WERI-Rb-1 (cell line): ENCODE measurements at regions not wholly inside any gene's neighbourhood (a gene's known extent, or its start where the extent isn't known, plus 50 kb on each side); places are given as distances from the start of the nearest gene placed in this dataset.

Source experiments
- DNase-seq: peaks from one replicate; pipeline ENCODE4 v3.0.0-alpha.2; 2020
- H3K27ac ChIP-seq: fragments of 250-450 bp; sonication (Bioruptor Pico); 2 replicates; pipeline ENCODE4 v1.5.1; 2020; ENCODE audit warnings: mild to moderate bottlenecking, moderate library complexity
- H3K27me3 ChIP-seq: fragments of 250-450 bp; sonication (Bioruptor Pico); 2 replicates; pipeline ENCODE4 v1.5.1; 2021; ENCODE audit warnings: mild to moderate bottlenecking, low read depth, moderate library complexity; ENCODE audit not compliant: insufficient read depth, severe bottlenecking
- H3K36me3 ChIP-seq: fragments of 250-450 bp; sonication (Bioruptor Pico); 2 replicates; pipeline ENCODE4 v1.5.1; 2020; ENCODE audit warnings: mild to moderate bottlenecking, moderate library complexity
- H3K4me3 ChIP-seq: 2 replicates; pipeline ENCODE4 v1.5.1; 2011; ENCODE audit warnings: low read depth, mild to moderate bottlenecking, control low read depth, low read length
- H3K9me3 ChIP-seq: fragments of 250-450 bp; sonication (Bioruptor Pico); 2 replicates; pipeline ENCODE4 v1.5.1; 2021; ENCODE audit warnings: mild to moderate bottlenecking, moderate library complexity; ENCODE audit not compliant: severe bottlenecking
- TF ChIP-seq, protein P1 (sequence below): IDR thresholded peaks from 2 replicates; pipeline ENCODE4 v1.5.1; 2011; ENCODE audit warnings: low read depth, mild to moderate bottlenecking, control low read depth, inconsistent platforms, low read length

GRCh38 chr13:22082030-22082429, 411.2 kb downstream of the FGF9 start:
- Histone ChIP-seq H3K27ac (no peak overlapping the region), H3K27me3 (peaks cover 94% of the 10 kb centered on the region), H3K9me3 (no peaks in the 10 kb centered on the region), H3K36me3 (no peaks in the 10 kb centered on the region), H3K4me3 (no peak overlapping the region)
- DNase-seq, result no peak
- TF ChIP-seq, protein P1, sequence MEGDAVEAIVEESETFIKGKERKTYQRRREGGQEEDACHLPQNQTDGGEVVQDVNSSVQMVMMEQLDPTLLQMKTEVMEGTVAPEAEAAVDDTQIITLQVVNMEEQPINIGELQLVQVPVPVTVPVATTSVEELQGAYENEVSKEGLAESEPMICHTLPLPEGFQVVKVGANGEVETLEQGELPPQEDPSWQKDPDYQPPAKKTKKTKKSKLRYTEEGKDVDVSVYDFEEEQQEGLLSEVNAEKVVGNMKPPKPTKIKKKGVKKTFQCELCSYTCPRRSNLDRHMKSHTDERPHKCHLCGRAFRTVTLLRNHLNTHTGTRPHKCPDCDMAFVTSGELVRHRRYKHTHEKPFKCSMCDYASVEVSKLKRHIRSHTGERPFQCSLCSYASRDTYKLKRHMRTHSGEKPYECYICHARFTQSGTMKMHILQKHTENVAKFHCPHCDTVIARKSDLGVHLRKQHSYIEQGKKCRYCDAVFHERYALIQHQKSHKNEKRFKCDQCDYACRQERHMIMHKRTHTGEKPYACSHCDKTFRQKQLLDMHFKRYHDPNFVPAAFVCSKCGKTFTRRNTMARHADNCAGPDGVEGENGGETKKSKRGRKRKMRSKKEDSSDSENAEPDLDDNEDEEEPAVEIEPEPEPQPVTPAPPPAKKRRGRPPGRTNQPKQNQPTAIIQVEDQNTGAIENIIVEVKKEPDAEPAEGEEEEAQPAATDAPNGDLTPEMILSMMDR, result no peak

GRCh38 chr13:22082437-22083100, 411.7 kb downstream of the FGF9 start:
- TF ChIP-seq, protein P1, result no peak
- no peaks in the 10 kb centered on the region for H3K36me3 ChIP-seq
- H3K9me3 ChIP-seq, result no peaks in the 10 kb centered on the region
- H3K27ac ChIP-seq, result no peak overlapping the region
- H3K4me3 ChIP-seq, result no peak overlapping the region
- DNase-seq, result no peak
- peaks cover 96% of the 10 kb centered on the region for H3K27me3 ChIP-seq

- no peaks in the 10 kb centered on the region for H3K36me3 ChIP-seq
- H3K4me3 ChIP-seq, result no peak overlapping the region
- no peaks in the 10 kb centered on the region for H3K9me3 ChIP-seq
- no peak overlapping the region for H3K27ac ChIP-seq
- H3K27me3 ChIP-seq, result peaks cover 95% of the 10 kb centered on the region
- TF ChIP-seq, protein P1, result no peak
- DNase-seq, result no peak
Measured at GRCh38 chr13:22085001-22085400, 414.1 kb downstream of the FGF9 start.

GRCh38 chr13:22086597-22087330, 415.9 kb downstream of the FGF9 start:
- H3K36me3 ChIP-seq, result no peaks in the 10 kb centered on the region
- peaks cover 98% of the 10 kb centered on the region for H3K27me3 ChIP-seq
- TF ChIP-seq, protein P1, result no peak
- H3K27ac ChIP-seq, result no peak overlapping the region
- no peak for DNase-seq
- no peaks in the 10 kb centered on the region for H3K9me3 ChIP-seq
- no peak overlapping the region for H3K4me3 ChIP-seq

- no peak overlapping the region for H3K4me3 ChIP-seq
- DNase-seq, result no peak
- H3K9me3 ChIP-seq, result peaks cover 3% of the 10 kb centered on the region
- H3K27me3 ChIP-seq, result peaks cover 79% of the 10 kb centered on the region
- no peak overlapping the region for H3K27ac ChIP-seq
- TF ChIP-seq, protein P1, result no peak
- H3K36me3 ChIP-seq, result no peaks in the 10 kb centered on the region
Measured at GRCh38 chr13:22090106-22090505, 419.2 kb downstream of the FGF9 start.
